ENCODE measurements at regions not wholly inside any gene's neighbourhood (a gene's known extent, or its start where the extent isn't known, plus 50 kb on each side); places are given as distances from the start of the nearest gene placed in this dataset.

DNA sequence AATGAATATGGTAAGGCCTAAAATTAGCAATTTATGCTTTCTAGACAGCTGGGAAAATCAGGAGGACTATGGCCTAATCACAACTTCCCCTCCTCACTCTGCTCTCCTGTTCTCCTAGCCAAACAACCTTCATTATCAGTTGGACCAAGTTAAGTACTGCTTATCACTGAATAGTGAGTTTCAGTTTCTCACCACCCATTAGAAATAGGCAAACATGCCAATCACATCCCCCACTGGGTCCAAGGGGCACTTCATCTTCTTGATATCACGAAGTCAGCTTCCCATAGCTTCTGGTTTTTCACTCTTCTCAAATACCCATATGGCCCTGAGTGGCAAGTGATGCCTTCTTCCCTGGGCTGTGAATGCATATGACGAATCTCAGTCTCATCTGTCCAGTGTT lies 689.6 kb downstream of the SLITRK5 start:
- no peak for TF ChIP-seq GABPA (IDR thresholded peaks at IDR 0.05; ENCODE audit: low read depth)
- TF ChIP-seq, protein P1, sequence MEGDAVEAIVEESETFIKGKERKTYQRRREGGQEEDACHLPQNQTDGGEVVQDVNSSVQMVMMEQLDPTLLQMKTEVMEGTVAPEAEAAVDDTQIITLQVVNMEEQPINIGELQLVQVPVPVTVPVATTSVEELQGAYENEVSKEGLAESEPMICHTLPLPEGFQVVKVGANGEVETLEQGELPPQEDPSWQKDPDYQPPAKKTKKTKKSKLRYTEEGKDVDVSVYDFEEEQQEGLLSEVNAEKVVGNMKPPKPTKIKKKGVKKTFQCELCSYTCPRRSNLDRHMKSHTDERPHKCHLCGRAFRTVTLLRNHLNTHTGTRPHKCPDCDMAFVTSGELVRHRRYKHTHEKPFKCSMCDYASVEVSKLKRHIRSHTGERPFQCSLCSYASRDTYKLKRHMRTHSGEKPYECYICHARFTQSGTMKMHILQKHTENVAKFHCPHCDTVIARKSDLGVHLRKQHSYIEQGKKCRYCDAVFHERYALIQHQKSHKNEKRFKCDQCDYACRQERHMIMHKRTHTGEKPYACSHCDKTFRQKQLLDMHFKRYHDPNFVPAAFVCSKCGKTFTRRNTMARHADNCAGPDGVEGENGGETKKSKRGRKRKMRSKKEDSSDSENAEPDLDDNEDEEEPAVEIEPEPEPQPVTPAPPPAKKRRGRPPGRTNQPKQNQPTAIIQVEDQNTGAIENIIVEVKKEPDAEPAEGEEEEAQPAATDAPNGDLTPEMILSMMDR (IDR thresholded peaks at IDR 0.05; ENCODE audit: insufficient read depth, low read length), result no peak
- no peak for TF ChIP-seq POLR2AphosphoS5 (IDR thresholded peaks at IDR 0.05; ENCODE audit: low read depth)
- TF ChIP-seq, protein P2, sequence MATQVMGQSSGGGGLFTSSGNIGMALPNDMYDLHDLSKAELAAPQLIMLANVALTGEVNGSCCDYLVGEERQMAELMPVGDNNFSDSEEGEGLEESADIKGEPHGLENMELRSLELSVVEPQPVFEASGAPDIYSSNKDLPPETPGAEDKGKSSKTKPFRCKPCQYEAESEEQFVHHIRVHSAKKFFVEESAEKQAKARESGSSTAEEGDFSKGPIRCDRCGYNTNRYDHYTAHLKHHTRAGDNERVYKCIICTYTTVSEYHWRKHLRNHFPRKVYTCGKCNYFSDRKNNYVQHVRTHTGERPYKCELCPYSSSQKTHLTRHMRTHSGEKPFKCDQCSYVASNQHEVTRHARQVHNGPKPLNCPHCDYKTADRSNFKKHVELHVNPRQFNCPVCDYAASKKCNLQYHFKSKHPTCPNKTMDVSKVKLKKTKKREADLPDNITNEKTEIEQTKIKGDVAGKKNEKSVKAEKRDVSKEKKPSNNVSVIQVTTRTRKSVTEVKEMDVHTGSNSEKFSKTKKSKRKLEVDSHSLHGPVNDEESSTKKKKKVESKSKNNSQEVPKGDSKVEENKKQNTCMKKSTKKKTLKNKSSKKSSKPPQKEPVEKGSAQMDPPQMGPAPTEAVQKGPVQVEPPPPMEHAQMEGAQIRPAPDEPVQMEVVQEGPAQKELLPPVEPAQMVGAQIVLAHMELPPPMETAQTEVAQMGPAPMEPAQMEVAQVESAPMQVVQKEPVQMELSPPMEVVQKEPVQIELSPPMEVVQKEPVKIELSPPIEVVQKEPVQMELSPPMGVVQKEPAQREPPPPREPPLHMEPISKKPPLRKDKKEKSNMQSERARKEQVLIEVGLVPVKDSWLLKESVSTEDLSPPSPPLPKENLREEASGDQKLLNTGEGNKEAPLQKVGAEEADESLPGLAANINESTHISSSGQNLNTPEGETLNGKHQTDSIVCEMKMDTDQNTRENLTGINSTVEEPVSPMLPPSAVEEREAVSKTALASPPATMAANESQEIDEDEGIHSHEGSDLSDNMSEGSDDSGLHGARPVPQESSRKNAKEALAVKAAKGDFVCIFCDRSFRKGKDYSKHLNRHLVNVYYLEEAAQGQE (IDR thresholded peaks at IDR 0.05; ENCODE audit: insufficient replicate concordance, low read depth), result no peak
